Gastroesophageal sphincter (tissue), 2 donors: ENCODE measurements at regions not wholly inside any gene's neighbourhood (a gene's known extent, or its start where the extent isn't known, plus 50 kb on each side); places are given as distances from the start of the nearest gene placed in this dataset.

Experiments
- POLR2A ChIP-seq, 2 donors: fragments of 450-650 bp; IDR thresholded peaks; one replicate each; pipeline ENCODE4 v1.6.1; 2017; ENCODE audit warnings: antibody characterized with exemption in 2 of 2, mild to moderate bottlenecking in 2 of 2, moderate library complexity in 1 of 2
- POLR2AphosphoS5 ChIP-seq: sonication (generic); formaldehyde crosslinking; IDR thresholded peaks from one replicate; pipeline ENCODE4 v1.6.1; 2017; ENCODE audit warnings: antibody characterized with exemption

GRCh38 chr7:80303315-80303714 is 168.7 kb downstream of the GNAI1 start:
- no peak for TF ChIP-seq POLR2AphosphoS5
- TF ChIP-seq POLR2A (IDR thresholded peaks at IDR 0.05), result no peak
